GM12878 (cell line): ENCODE measurements at regions not wholly inside any gene's neighbourhood (a gene's known extent, or its start where the extent isn't known, plus 50 kb on each side); places are given as distances from the start of the nearest gene placed in this dataset.

Experiments
- ATAC-seq: fragments of 200-7000 bp; cut with Tn5 transposase; 3 replicates; pipeline ENCODE4 v1.9.1; 2020; ENCODE audit warnings: mild to moderate bottlenecking, moderate library complexity
- BruUV-seq: library from RNA; stranded (reverse); fragments of 400-500 nt; replicated peaks from 2 replicates; lab custom pipeline; 2021; lab: Mats Ljungman, UMichigan
- CTCF ChIA-PET: fragments of 300-600 bp; sonication (Branson Sonifier 250); formaldehyde crosslinking; extraction: SDS; loops from one replicate; lab custom pipeline; 2021; ENCODE audit warnings: inconsistent platforms; lab: Yijun Ruan, JAX
- POLR2A ChIA-PET: fragments of 350-600 bp; formaldehyde crosslinking; extraction: SDS; loops from one replicate; lab custom pipeline; 2021; ENCODE audit warnings: inconsistent platforms; lab: Charles Lee
- RAD21 ChIA-PET: fragments of 300-600 bp; sonication (Branson Sonifier 250); formaldehyde crosslinking; loops from one replicate; lab custom pipeline; 2023; ENCODE audit warnings: antibody characterized with exemption; ENCODE audit not compliant: unreplicated experiment; lab: Charles Lee
- SMC1A ChIA-PET: fragments of 300-600 bp; sonication (Branson Sonifier 250); formaldehyde crosslinking; loops from one replicate; lab custom pipeline; 2023; ENCODE audit not compliant: unreplicated experiment, uncharacterized antibody; lab: Charles Lee
- DNase-seq: peaks from one replicate; pipeline ENCODE4 v3.0.0-alpha.2; 2011; ENCODE audit warnings: low read depth, low spot score
- FAIRE-seq: peaks from 3 replicates; lab custom pipeline; 2011; peaks lifted over from hg19 to GRCh38; lab: Jason Lieb, UNC
- H2AFZ ChIP-seq: 2 replicates; pipeline ENCODE4 v1.6.0; 2011; ENCODE audit warnings: low read depth, low read length, control low read depth; ENCODE audit not compliant: control insufficient read depth
- H3K27ac ChIP-seq: 2 replicates; pipeline ENCODE4 v1.5.1; 2011; ENCODE audit warnings: control low read depth; ENCODE audit not compliant: control insufficient read depth, insufficient read depth
- H3K27me3 ChIP-seq, 2 experiments: replicated peaks in 1 of 2; 2 replicates each; pipeline versions ENCODE4 v1.6.0 to v1.6.1; 2011; ENCODE audit warnings: low read length in 1 of 2; ENCODE audit not compliant: control insufficient read depth in 2 of 2, insufficient read depth in 2 of 2
- H3K36me3 ChIP-seq, 2 experiments: 2 replicates each; pipeline ENCODE4 v1.5.1; 2011; ENCODE audit warnings: low read length in 1 of 2; ENCODE audit not compliant: control insufficient read depth in 2 of 2, insufficient read depth in 2 of 2
- H3K4me1 ChIP-seq: 2 replicates; pipeline ENCODE4 v1.6.1; 2011; ENCODE audit warnings: mild to moderate bottlenecking, low read length, moderate library complexity, mixed read lengths; ENCODE audit not compliant: control insufficient read depth, insufficient read depth
- H3K4me2 ChIP-seq: 2 replicates; pipeline ENCODE4 v1.6.0; 2011; ENCODE audit warnings: control low read depth; ENCODE audit not compliant: control insufficient read depth, insufficient read depth
- H3K4me3 ChIP-seq: fragments of 200-600 bp; sonication (generic); 2 replicates; pipeline ENCODE4 v1.5.1; 2016
- H3K79me2 ChIP-seq: 2 replicates; pipeline ENCODE4 v1.6.0; 2011; ENCODE audit warnings: low read length; ENCODE audit not compliant: control insufficient read depth, insufficient read depth
- H3K9ac ChIP-seq: 2 replicates; pipeline ENCODE4 v1.8.0; 2011; ENCODE audit warnings: low read length, control low read depth, mixed read lengths; ENCODE audit not compliant: control insufficient read depth, insufficient read depth
- H3K9me3 ChIP-seq: replicated peaks from 3 replicates; pipeline ENCODE4 v1.5.1; 2011; ENCODE audit warnings: mild to moderate bottlenecking, low read length; ENCODE audit not compliant: control insufficient read depth, insufficient read depth
- H4K20me1 ChIP-seq: 2 replicates; pipeline ENCODE4 v1.6.0; 2011; ENCODE audit not compliant: control insufficient read depth, insufficient read depth
- BHLHE40 ChIP-seq, 2 experiments: fragments of 450-650 bp in 1 of 2; IDR thresholded peaks; 2 replicates each; pipeline ENCODE4 v1.6.1; 2011 to 2017; ENCODE audit warnings: low read depth in 2 of 2, borderline replicate concordance in 1 of 2, improper control_type of control experiment in 1 of 2, low read length in 1 of 2, mild to moderate bottlenecking in 1 of 2
- CEBPZ ChIP-seq: fragments of 150-350 bp; IDR thresholded peaks from 2 replicates; pipeline ENCODE4 v1.6.1; 2016; ENCODE audit warnings: low read depth, low read length
- CHD2 ChIP-seq: IDR thresholded peaks from 2 replicates; pipeline ENCODE4 v1.6.1; 2011; ENCODE audit warnings: low read depth, low read length, improper control_type of control experiment, borderline replicate concordance
- CREM ChIP-seq: IDR thresholded peaks from 2 replicates; pipeline ENCODE4 v1.6.1; 2014; ENCODE audit warnings: antibody characterized with exemption, low read depth
- ETV6 ChIP-seq, 2 experiments: fragments of 450-650 bp in 1 of 2; IDR thresholded peaks in 1 of 2; conservative IDR thresholded peaks in 1 of 2; 2 replicates each; pipeline ENCODE4 v1.6.1; 2014; ENCODE audit warnings: antibody characterized with exemption in 1 of 2, borderline replicate concordance in 1 of 2, low read depth in 1 of 2, mild to moderate bottlenecking in 1 of 2, moderate library complexity in 1 of 2
- HCFC1 ChIP-seq: fragments of 150-350 bp; IDR thresholded peaks from 2 replicates; pipeline ENCODE4 v1.6.1; 2014; ENCODE audit warnings: low read length
- MEF2B ChIP-seq: fragments of 450-650 bp; IDR thresholded peaks from 2 replicates; pipeline ENCODE4 v1.6.1; 2018; ENCODE audit warnings: mild to moderate bottlenecking, moderate library complexity; ENCODE audit not compliant: partially characterized antibody, poor library complexity, severe bottlenecking
- MTA2 ChIP-seq: fragments of 450-650 bp; IDR thresholded peaks from 2 replicates; pipeline ENCODE4 v1.6.1; 2016; ENCODE audit warnings: low read depth, mild to moderate bottlenecking, moderate library complexity
- MYB ChIP-seq: fragments of 150-350 bp; IDR thresholded peaks from 2 replicates; pipeline ENCODE4 v1.6.1; 2014; ENCODE audit warnings: mild to moderate bottlenecking, low read depth, low read length, borderline replicate concordance
- NR2C1 ChIP-seq: fragments of 450-650 bp; IDR thresholded peaks from 2 replicates; pipeline ENCODE4 v1.6.1; 2017; ENCODE audit warnings: antibody characterized with exemption, mild to moderate bottlenecking, moderate library complexity
- PKNOX1 ChIP-seq: fragments of 450-650 bp; IDR thresholded peaks from 2 replicates; pipeline ENCODE4 v1.6.1; 2016; ENCODE audit warnings: mild to moderate bottlenecking
- RBBP5 ChIP-seq: fragments of 200-600 bp; sonication (generic); conservative IDR thresholded peaks from 2 replicates; pipeline ENCODE4 v1.6.1; 2016
- SIN3A ChIP-seq: IDR thresholded peaks from 2 replicates; pipeline ENCODE4 v1.6.1; 2012; ENCODE audit warnings: low read depth, low read length, improper control_type of control experiment
- SMAD5 ChIP-seq: IDR thresholded peaks from 2 replicates; pipeline ENCODE4 v1.6.1; 2016; ENCODE audit warnings: antibody characterized with exemption, low read depth
- SMARCA5 ChIP-seq: fragments of 450-650 bp; IDR thresholded peaks from 2 replicates; pipeline ENCODE4 v1.6.1; 2017; ENCODE audit warnings: mild to moderate bottlenecking
- ZBTB40 ChIP-seq: fragments of 450-650 bp; IDR thresholded peaks from 2 replicates; pipeline ENCODE4 v1.6.1; 2016; ENCODE audit warnings: mild to moderate bottlenecking, moderate library complexity, borderline replicate concordance
- WGBS: methylation state at CpG from one replicate; pipeline ENCODE4 v1.1.6; 2016; ENCODE audit warnings: low lambda C conversion rate; ENCODE audit not compliant: insufficient replicate concordance, insufficient coverage; ENCODE audit errors: missing lambda C conversion rate; 5-methylcytosine and 5-hydroxymethylcytosine counted together
- in situ Hi-C: fragments of 300-500 bp; cut with MboI; formaldehyde crosslinking; loops from 9 replicates; pipeline ENCODE4 v1.14.3; 2018; ENCODE audit warnings: mixed read lengths
- intact Hi-C: fragments of 100-400 bp; cut with micrococcal nuclease; formaldehyde crosslinking; loops from one replicate; pipeline ENCODE4 v1.14.2; 2022; ENCODE audit not compliant: unreplicated experiment

- TF ChIP-seq PKNOX1, result no peak
- no peak for TF ChIP-seq ETV6 (conservative IDR thresholded peaks at IDR 0.05 in 1 of 2, IDR thresholded peaks at IDR 0.05 in 1 of 2; ENCODE audit: borderline replicate concordance in 1 of 2, low read depth in 1 of 2)
- no peak for TF ChIP-seq SMARCA5
These were observed 988.4 kb downstream of the EPHA3 start (continued) for GRCh38 chr3:90095811-90096210.

GRCh38 chr3:90099493-90099892, 992.1 kb downstream of the EPHA3 start:
- CTCF ChIA-PET, result interaction anchor here (1.6 kb wide), 1 partner anchor 8 kb away, joined by 7 read pairs; no protein-coding TSS in a partner anchor
- intact Hi-C loops, result loop anchor here (10.0 kb wide), 1 partner anchor 995 kb away; the partner anchor contains the start of gene EPHA3
- Histone ChIP-seq H3K9me3 (no peaks in the 10 kb centered on the region), H3K27ac (no peak overlapping the region), H3K4me2 (no peak overlapping the region), H3K4me1 (no peaks in the 10 kb centered on the region), H3K79me2 (no peaks in the 10 kb centered on the region), H4K20me1 (no peaks in the 10 kb centered on the region), H3K27me3 (no peaks in the 10 kb centered on the region), H3K4me3 (no peak overlapping the region), H2AFZ (no peak overlapping the region), H3K36me3 (no peaks in the 10 kb centered on the region), H3K9ac (no peak overlapping the region)
- in situ Hi-C loops, result loop anchor here (25.0 kb wide), 1 partner anchor 1887 kb away; no protein-coding TSS in a partner anchor
- SMC1A ChIA-PET, result no interaction called here
- FAIRE-seq (no peak), DNase-seq (no peak), ATAC-seq (no peak)
- POLR2A ChIA-PET, result no interaction called here
- no TSS peak for BruUV-seq
- WGBS, result 35% methylated on average over 1 of the region's 1 CpG
- RAD21 ChIA-PET, result no interaction called here
- TF ChIP-seq ZBTB40 (no peak), BHLHE40 (IDR thresholded peaks at IDR 0.05; ENCODE audit: borderline replicate concordance in 1 of 2, low read depth in 2 of 2, low read length in 1 of 2) (no peak), CEBPZ (no peak), MEF2B (no peak), CHD2 (no peak), HCFC1 (no peak), SIN3A (no peak), MYB (no peak), MTA2 (no peak), RBBP5 (no peak), CREM (no peak), SMAD5 (no peak), NR2C1 (no peak)
